Ascending aorta (tissue), 2 donors: ENCODE measurements at regions not wholly inside any gene's neighbourhood (a gene's known extent, or its start where the extent isn't known, plus 50 kb on each side); places are given as distances from the start of the nearest gene placed in this dataset.

Source experiments
- DNase-seq, 2 donors: peaks; one replicate each; pipeline ENCODE4 v3.0.0-alpha.2; 2019; ENCODE audit warnings: low spot score in 2 of 2
- H3K27ac ChIP-seq, 2 donors: fragments of 200-600 bp; sonication (generic); one replicate each; pipeline ENCODE4 v1.5.1; 2016 to 2017; ENCODE audit warnings: mild to moderate bottlenecking in 1 of 2
- H3K27me3 ChIP-seq: fragments of 200-600 bp; sonication (generic); one replicate; pipeline ENCODE4 v1.5.1; 2017
- H3K36me3 ChIP-seq, 2 donors: fragments of 200-600 bp; sonication (generic); one replicate each; pipeline ENCODE4 v1.5.1; 2016
- H3K4me1 ChIP-seq, 2 donors: fragments of 200-600 bp; sonication (generic); one replicate each; pipeline ENCODE4 v1.5.1; 2016 to 2017; ENCODE audit warnings: mild to moderate bottlenecking in 1 of 2
- H3K4me3 ChIP-seq, 2 donors: fragments of 200-600 bp; sonication (generic); one replicate each; pipeline ENCODE4 v1.5.1; 2016 to 2017; ENCODE audit warnings: mild to moderate bottlenecking in 1 of 2
- H3K9me3 ChIP-seq, 2 donors: fragments of 200-600 bp; sonication (generic); one replicate each; pipeline ENCODE4 v1.5.1; 2016
- CTCF ChIP-seq, 3 experiments: fragments of 200-600 bp in 2 of 3; fragments of 450-650 bp in 1 of 3; sonication (generic) in 2 of 3; IDR thresholded peaks; one replicate each; pipeline ENCODE4 v1.5.1; 2016 to 2019; ENCODE audit warnings: antibody characterized with exemption in 3 of 3, mild to moderate bottlenecking in 1 of 3, moderate library complexity in 1 of 3
- intact Hi-C: fragments of 100-400 bp; cut with DNase I; formaldehyde crosslinking; loops from one replicate; pipeline ENCODE4 v1.15.1; 2023

- no peaks in the 10 kb centered on the region for H3K36me3 ChIP-seq
- TF ChIP-seq CTCF (IDR thresholded peaks at IDR 0.05) = no peak
- no peaks in the 10 kb centered on the region for H3K4me1 ChIP-seq
- no peaks in the 10 kb centered on the region for H3K9me3 ChIP-seq
- intact Hi-C loops = no loop called here
- no peaks in the 10 kb centered on the region for H3K27me3 ChIP-seq
- no peak for DNase-seq
- H3K4me3 ChIP-seq = no peak overlapping the region
- no peak overlapping the region for H3K27ac ChIP-seq
Measured at GRCh38 chr5:121726991-121727390, 124.7 kb upstream of the FTMT start.

GRCh38 chr5:121731377-121731776, 120.3 kb upstream of the FTMT start:
- intact Hi-C loops = no loop called here
- Histone ChIP-seq H3K27ac (no peak overlapping the region), H3K4me1 (no peaks in the 10 kb centered on the region), H3K9me3 (no peaks in the 10 kb centered on the region), H3K27me3 (no peaks in the 10 kb centered on the region), H3K4me3 (no peak overlapping the region), H3K36me3 (no peaks in the 10 kb centered on the region)
- TF ChIP-seq CTCF (IDR thresholded peaks at IDR 0.05) = no peak
- DNase-seq = no peak

- DNase-seq = no peak
- no peaks in the 10 kb centered on the region for H3K27me3 ChIP-seq
- no peaks in the 10 kb centered on the region for H3K4me1 ChIP-seq
- H3K27ac ChIP-seq = no peak overlapping the region
- H3K4me3 ChIP-seq = no peak overlapping the region
- intact Hi-C loops = no loop called here
- TF ChIP-seq CTCF (IDR thresholded peaks at IDR 0.05) = no peak
- H3K9me3 ChIP-seq = no peaks in the 10 kb centered on the region
- no peaks in the 10 kb centered on the region for H3K36me3 ChIP-seq
Measured at GRCh38 chr5:121735618-121736017, 116.1 kb upstream of the FTMT start.

GRCh38 chr5:121737120-121737519, 114.6 kb upstream of the FTMT start:
- Histone ChIP-seq H3K9me3 (no peaks in the 10 kb centered on the region), H3K27me3 (no peaks in the 10 kb centered on the region), H3K4me3 (no peak overlapping the region), H3K27ac (no peak overlapping the region), H3K36me3 (no peaks in the 10 kb centered on the region), H3K4me1 (no peaks in the 10 kb centered on the region)
- no peak for DNase-seq
- no peak for TF ChIP-seq CTCF (IDR thresholded peaks at IDR 0.05)
- intact Hi-C loops = no loop called here

GRCh38 chr5:121741156-121741555, 110.5 kb upstream of the FTMT start:
- TF ChIP-seq CTCF (IDR thresholded peaks at IDR 0.05) = no peak
- Histone ChIP-seq H3K4me3 (no peak overlapping the region), H3K4me1 (no peaks in the 10 kb centered on the region), H3K36me3 (no peaks in the 10 kb centered on the region), H3K27ac (no peak overlapping the region), H3K27me3 (no peaks in the 10 kb centered on the region), H3K9me3 (no peaks in the 10 kb centered on the region)
- intact Hi-C loops = no loop called here
- no peak for DNase-seq

GRCh38 chr5:121744577-121744976, 107.1 kb upstream of the FTMT start:
- no peak overlapping the region for H3K27ac ChIP-seq
- intact Hi-C loops = no loop called here
- H3K4me3 ChIP-seq = no peak overlapping the region
- no peaks in the 10 kb centered on the region for H3K4me1 ChIP-seq
- DNase-seq = no peak
- TF ChIP-seq CTCF (IDR thresholded peaks at IDR 0.05) = no peak
- H3K27me3 ChIP-seq = no peaks in the 10 kb centered on the region
- no peaks in the 10 kb centered on the region for H3K36me3 ChIP-seq
- H3K9me3 ChIP-seq = no peaks in the 10 kb centered on the region
